ENCODE measurements at regions not wholly inside any gene's neighbourhood (a gene's known extent, or its start where the extent isn't known, plus 50 kb on each side); places are given as distances from the start of the nearest gene placed in this dataset.
"Not testable (repeated sequence)": the region's sequence is repeated elsewhere in the genome, so short reads cannot be mapped to it uniquely, and the experiment has no call there.

DNA sequence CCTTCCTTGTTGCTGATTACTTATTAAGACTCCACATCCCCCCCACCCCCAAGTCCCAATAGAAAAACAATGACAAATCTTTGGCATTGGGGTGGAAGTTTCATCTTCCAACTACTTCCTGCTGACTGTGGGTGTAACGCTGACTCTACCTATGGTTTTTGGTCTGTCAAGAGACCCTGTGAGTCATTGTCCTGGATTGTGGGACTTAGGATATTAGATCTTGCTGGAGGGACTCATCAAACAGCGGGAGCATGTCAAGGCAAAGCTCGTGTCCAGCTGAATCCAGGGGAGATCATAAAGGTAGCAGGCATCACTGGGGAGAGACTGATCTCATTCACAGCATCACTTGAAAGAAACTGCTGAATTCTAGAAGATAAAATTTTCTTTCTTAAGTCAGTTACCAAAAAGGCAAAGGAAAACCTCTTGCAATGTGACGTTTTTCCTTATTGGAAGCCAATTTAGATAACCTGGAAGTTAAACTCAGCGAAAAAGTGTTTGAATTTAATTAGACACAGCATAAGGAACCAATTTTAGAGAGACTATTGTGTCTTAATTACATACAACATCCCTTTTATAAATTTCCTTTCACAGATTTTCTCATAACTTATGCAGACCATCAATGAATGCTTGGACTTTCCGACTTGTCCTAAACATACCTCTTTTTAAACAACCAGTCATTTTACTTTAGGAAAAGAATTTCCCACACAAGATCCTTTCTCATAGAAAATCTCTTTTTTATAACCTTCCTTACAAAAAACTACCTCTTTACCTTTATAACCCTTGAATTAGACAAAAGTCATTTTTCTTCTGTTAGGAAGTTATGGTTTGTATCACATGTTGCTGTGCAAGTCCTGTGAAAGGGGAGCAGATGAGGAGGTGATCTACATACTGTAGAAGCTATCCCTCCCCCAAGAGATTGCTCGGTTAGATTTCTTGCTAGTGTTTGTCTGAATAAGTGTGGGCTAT is 94.6 kb upstream of the SCAF11 start:
- no peak for DNase-seq (ENCODE audit: low spot score)

DNA sequence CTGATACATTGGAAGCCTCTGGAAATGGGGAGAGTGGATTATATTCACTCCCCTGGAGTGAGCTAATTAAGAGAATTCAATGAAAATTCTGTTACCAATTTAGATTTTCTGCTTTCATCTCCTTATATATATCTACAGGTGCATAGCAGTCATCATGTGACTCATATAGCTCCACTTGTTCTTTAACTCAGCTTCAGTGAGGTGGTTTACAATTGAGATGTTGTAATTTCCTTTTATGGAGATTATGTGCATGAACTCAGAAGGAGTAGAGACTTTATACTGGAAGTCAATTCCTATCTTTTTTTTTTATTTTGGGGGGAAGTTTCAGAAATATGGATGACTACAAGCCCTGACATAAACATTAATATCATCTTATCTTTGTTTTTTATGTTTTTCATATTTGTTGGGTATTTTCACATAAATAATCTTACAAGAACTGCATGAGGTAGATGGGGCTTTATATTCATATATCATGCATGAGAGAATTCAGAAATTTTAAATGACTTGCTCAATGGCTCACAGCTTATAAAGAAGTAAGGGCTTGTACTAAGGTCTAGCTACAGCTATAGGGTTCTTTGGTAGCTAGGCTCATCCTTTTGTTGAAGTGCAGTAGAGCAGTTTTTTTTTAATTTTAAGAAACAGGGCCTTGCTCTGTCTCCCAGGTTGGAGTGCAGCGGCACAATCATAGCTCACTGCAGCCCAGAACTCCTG is 92.3 kb upstream of the SCAF11 start:
- DNase-seq (ENCODE audit: low spot score), result no peak

DNA sequence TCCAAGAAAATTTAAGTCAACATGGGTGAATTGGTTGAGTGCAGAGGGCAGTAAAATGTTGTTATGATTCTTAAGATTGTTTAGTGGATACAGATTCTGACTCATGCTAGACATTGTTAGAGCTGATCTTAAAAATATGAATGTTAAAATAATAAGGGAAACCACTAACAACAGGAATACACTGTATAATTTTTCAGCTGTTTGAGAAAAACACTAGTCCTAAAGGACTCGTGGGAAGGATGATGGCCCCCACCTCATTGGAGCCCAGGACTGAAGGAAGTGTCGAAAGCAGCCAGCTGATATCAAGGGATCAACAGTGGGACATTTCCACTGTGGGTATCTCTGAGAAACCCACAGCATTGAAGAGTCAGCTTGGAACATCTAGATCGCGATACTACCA is 82.9 kb upstream of the SCAF11 start:
- no peak for DNase-seq (ENCODE audit: low spot score)

DNA sequence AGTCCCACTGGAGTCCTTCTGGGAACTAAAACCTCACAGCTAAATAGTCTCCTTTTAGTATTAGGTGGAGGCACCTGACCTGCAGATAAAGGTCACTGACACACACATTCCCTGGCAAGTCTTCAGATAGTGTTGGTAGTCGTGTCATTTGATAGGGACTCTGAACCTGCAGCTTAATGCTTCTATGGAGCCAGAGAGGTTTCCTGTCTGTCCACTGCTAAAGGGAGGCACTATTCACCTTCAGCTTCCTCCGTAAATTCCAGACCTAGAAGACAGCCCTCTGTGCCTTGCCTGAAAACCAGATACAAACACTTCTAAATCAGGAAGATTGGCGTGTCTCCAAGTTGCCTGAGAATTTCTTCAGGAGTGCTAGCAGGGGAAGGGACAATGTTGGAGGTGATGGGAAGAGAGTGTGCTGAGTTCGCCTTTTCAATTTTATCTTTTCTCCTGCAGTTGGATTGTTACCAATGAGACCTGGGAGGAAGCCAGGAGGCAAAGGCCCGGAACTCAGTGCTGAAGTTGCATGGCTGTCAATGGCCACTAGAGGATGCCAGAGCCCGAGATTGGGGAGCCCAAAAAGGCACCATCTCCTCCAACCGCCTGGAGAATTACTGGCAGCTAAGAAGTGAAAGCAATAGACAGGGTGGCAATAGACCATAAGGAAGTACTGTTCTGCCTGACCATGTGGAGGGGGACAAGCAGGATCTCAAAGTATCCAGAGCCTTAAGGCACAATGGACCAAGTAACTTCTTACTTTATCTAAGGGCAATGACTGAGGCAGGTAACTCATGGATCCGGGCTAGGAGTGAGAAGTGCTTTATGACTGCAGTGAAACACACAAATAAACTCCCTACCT is 81.6 kb upstream of the SCAF11 start:
- DNase-seq (ENCODE audit: low spot score), result peak; percentile 42

DNA sequence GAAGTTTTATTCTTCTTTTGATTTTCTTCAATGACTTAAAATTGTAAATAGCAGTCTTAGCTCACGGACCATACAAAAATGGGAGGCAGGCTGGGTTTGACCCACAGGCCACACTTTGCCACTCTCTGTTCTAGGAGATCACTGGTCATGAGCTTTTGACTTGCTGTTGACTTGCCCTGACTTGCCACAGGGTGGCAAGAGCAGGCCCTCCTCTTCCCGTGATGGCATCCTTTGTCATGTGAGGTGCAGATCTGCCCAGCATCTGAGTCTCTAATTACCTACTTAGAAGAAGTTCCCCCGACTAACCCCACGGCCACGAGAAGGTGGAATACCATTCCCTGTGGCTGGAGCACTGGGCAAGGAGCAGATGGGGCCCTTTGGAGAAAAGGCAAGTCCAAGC is 81.0 kb upstream of the SCAF11 start:
- DNase-seq (ENCODE audit: low spot score), result no peak

DNA sequence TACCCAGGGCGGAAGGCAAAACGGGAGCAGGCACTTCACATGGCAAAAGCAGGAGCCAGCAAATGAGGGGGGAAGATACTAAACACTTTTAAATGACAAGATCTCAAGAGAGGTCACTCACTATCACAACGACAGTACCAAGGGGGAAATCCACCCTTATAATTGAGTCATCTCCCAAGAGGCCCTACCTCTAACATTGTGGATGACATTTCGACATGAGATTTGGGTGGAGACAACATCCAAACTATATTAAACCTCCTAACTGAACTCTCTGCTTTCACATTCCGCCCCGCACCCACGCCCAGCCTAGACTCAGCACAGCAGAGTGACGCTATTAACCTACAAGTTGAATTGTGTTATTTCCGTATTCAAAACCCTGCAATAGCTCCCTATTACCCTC is 76.7 kb upstream of the SCAF11 start:
- no peak for DNase-seq (ENCODE audit: low spot score)

DNA sequence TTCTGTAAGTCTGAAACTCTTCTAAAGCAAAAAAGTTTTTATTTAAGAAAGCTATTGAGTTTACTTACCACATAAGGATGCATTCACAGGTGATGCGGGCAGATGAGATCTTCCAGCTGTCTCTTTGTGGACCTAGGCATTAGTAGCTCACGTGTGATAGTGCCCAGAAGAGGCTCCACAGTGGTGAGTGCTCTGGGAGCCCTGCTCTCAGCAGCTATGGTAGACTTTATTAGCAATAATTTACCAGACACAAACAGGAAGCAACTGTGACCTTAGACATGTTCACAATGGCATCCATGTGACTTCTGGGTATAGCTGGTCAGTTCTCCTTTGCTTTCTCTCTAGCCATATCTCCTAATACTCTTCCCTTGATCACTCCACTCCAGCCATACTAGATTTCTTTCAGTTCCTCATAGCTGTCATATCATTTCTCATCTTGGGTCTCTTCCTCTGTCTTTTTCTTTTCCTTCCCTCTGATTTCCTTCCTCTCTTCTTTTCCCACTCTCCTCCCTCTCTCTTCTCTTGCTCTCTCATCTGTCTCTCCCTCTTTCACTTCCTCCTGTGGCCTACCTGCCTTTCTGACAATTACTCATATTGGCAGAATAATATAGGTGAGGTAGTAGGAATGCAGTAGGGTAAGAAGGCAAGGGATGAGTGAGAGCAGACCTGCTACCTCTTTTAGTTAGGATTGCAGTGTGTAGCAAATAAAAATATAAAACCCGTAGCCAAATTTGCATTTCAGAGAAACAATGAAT is 75.2 kb upstream of the SCAF11 start:
- no peak for DNase-seq (ENCODE audit: low spot score)

DNA sequence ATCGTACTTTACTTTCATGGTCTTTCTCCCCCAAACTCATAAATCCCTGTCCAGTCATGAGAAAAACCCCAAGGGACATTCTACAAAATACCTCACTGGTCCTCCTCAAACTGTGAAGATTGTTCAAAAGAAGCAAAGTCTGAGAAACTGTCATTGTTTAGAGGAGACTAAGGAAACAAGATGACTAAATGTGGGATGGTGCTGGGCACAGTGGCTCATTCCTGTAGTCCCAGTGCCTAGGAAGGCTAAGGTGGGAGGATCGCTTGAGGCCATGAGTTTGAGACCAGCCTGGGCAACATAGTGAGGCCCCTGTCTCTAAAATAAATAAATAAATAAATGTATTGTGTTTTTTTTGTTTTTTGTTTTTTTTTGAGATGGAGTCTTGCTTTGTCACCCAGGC is 74.2 kb upstream of the SCAF11 start:
- DNase-seq (ENCODE audit: low spot score), result no peak

DNA sequence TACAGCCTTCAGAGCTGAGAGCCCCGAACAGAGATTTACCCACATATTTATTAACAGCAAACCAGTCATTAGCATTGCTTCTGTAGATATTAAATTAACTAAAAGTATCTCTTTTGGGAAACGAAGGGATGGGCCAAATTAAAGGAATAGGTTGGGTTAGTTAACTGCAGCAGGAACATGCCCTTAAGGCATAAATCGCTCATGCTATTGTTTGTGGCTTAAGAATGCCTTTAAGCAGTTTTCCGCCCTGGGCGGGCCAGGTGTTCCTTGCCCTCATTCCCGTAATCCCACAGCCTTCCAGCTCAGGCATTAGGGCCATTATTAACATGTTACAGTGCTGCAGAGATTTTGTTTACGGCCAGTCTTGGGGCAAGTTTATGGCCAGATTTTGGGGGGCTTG is 68.3 kb upstream of the SCAF11 start:
- DNase-seq (ENCODE audit: low spot score), result not testable (repeated sequence)

DNA sequence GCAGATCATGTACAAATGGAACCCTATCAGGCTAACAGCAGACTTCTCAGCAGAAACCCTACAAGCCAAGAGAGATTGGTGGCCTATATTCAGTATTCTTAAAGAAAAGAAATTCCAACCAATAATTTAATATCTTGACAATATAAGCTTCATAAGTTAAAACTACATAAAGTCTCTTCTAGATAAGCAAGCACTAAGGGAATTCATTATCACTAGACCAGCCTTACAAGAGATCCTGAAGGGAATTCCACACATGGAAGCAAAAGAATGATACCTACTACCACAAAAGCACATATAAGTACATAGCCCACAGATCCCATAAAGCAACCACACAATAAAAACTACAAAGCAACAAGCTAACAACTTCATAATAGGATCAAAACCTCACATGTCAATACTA is 60.4 kb upstream of the SCAF11 start:
- no peak for DNase-seq (ENCODE audit: low spot score)

DNA sequence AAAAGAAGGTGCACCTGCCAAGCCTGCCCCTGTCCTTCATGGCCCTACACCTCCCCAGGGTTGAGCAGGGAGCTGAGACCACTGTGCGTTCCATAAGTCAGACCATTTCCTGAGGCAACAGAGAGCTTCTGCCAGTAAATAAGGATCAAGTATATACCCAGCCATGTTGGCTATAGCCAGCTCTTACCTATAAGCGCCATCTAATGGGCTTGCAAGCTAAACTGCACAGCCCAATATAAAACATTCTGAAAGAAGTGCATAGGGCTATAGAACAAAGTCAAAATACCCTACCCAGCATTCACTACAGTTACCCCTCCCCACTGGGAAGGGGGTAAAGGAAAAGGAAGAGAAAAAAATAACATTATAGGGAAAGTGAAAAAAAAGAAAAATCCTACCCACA is 59.3 kb upstream of the SCAF11 start:
- DNase-seq (ENCODE audit: low spot score), result no peak

DNA sequence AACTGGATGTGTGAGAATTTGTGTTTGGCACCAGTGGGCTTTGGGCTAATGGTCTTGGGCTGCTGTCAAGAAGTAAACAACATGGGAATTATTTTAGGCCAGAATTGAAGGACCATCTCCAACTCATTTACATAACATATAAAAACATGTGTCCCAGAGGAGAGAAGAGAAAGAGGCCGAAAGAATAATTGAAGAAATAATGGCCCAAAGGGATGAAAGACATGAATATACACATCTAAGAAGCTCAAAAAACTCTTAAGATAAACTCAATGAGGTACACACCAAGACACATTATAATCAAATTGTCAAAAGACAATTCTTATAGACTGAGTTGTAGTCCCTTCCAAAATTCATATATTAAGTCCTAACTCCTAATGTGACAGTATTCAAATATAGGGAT is 56.1 kb upstream of the SCAF11 start:
- no peak for DNase-seq (ENCODE audit: low spot score)

DNA sequence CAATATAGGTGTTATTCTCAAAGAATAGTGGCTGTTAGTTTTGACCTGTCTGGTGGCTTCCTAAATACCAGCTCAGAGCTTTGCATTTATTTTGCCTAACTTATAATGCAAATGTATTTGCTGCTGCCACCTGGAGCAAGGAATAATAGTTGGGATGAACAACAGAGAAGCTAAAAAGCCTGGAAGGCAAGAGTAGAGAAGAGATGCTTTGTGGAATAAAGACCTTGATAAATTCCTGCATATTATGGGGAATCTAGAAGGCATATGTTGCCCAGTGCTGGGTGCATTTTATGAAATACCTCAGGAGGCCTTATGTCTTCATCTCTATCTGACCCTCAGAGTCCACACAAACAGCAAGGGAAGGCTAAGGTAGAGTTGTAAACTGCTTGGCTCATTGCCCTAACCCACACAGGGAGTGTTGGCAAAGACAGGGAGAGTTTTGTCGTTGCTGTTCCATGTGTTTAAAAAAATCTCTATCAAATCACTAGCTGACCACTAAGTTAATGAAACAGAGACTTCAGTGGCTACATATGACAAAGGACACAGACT is 53.7 kb upstream of the SCAF11 start:
- DNase-seq (ENCODE audit: low spot score), result no peak
